Kidney tubule cell (primary cell): ENCODE measurements at regions not wholly inside any gene's neighbourhood (a gene's known extent, or its start where the extent isn't known, plus 50 kb on each side); places are given as distances from the start of the nearest gene placed in this dataset.
A peak's percentile ranks its signal among the peaks of the same experiment; 100 is the strongest.

Experiments
- DNase-seq: peaks from one replicate; pipeline ENCODE4 v3.0.0-alpha.2; 2018; ENCODE audit warnings: low spot score

DNA sequence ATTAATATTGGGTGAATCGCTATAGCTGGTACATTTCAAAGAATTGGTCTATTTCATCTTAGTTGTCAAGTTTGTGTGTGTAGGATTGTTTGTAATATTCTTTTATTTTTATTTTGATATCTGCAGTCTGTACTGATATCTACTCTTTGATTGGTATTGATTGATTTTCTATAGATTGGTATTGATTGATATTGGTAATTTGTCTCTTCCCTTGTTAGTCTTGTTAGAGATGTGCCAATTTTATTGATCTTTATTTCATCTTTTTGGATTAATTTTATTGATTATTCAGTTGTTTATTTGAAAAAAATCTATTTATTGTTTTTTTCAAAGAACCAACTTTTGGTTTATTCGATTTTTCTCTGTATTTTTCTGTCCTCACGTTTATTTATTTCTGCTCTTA, 61.4 kb downstream of the TM2D3 start:
- no peak for DNase-seq

GRCh38 chr15:101583284-101583683, 68.9 kb downstream of the TM2D3 start:
- no peak for DNase-seq

DNA sequence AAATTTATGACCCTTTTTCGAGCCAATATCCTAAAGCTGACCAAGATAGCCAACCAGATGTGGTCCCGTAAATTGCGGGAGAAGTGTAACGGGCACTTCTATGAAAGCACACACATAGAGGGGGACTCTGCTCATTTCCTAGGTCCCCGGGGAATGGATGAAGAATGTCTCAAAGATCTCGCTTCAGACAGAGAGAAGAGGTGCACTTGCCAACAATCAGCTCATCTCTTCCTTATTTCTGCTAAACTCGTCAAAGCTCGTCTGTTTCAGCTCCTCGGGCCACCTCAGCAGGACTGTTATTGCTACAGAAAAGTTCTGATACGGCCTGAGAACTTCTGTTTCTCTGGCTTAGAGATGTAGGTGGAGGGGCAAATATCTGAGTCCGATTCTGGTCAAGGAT, 71.8 kb downstream of the TM2D3 start:
- DNase-seq: no peak

DNA sequence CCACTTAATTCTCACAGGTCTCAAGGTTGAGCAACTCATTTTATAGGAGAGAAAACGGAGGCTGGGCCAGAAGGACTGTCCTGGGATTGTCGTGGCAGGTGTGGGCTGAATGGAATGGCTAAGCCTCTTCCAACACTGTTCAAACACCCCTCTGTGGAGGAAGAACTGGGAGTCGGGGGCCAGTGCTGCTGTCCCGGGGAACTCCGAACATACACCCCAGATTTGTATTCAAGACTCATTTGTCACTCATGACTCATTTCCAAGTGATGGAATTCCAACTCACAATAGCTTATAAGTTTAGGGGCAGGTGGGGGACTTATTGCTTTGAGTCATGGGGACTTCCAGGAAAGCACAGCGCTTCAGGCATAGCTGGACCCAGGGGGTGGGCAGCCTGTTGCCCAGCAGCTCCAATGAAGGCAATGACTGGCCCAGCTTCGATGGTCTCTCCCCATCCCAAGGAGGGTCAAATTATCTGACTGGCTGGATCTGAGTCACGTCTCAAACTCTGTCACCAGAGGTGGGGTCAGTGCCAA, 72.5 kb downstream of the TM2D3 start:
- peak; percentile 97 for DNase-seq

- DNase-seq: peak; percentile 57
Measured at GRCh38 chr15:101578443-101578894, 73.7 kb downstream of the TM2D3 start.

DNA sequence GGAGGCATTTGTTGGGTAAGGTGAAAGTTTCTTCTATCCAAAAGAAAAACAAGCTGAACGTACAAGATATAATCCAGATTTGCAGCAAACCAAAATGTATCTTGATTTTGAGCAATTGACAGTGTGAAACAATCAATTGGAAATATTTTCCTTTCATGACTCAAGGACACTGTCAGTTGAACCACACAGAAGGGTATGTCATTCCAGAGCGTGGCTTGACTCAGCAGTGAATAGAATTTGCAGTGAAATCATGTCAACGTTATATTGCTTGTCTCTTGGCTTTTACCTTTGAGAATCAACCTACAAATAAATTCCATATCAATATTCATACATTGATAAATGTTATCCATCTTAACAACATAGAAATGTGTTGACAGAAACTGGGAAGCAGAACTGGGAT, 78.2 kb downstream of the TM2D3 start:
- peak; percentile 4 for DNase-seq

DNA sequence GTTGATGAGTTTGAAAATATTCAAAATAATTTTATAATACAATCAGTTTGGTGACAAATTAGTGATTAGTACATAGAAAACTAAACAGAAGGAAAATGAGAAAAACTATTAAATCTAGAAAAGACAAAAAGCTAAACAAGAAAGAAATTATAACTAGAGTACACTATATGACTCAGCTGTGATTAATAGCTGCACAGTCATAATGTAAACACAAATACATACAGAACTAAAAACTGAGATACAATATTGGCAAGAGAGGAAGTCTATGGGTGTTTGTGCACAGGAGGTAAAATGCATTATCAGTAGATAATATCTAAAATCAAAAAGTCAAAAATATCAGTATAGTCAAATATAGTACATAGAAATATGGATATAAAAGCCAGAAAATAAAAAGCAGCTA, 80.7 kb upstream of the PCSK6 start:
- DNase-seq: no peak

DNA sequence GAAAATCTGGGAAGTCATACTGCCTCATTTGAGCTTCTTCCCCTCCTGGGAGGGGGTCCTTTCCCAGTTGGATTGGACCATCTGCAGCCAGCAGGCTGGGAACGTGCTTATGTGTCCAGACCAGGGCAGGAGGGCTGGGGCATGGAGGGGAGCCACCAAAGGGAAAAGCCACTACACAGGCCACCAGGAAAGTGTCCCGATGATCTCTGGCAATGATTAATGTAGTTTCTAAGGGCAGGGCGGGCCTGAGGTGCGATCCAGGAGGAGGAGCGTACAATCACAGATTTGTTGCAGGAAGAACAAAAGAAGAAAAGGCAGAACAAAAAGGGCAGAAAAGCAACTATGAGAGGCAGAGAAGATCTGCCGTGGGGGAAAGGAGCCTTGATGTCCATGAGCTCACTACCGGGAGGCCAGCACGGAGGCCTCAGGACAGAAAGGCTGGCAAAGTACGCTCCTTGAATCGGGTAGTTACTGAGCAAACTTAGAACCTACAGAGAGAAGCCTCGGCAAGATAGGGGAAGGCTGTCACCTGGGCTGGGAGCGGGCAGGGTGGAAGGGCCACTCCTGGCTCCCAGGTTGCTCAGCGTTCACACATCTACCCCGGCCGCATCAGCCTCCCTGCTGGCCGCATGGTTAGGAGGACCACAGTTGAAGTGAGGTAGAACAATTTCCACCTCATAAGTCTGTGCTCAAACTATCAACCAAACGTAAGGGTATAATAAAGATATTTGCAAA, 79.5 kb upstream of the PCSK6 start:
- DNase-seq: no peak

DNA sequence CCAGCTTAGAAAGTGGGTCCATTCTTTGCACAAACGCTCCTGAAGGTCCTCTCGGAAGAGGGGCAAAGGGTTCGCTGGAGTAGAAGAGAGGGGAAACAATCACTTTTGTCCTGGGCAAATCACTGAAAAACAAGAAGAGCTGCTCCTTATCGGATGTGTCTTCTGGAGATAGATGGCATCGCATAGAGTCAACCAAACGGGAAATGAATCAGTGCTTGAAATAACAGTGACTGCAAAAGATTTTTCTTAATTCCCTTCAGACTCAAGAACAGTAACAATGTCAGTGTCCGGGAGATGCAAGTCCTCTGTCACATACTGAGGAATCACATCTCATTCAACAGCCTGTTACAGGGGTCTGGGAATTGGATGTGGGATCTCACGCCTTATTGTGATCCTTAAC, 78.8 kb upstream of the PCSK6 start:
- DNase-seq: no peak

GRCh38 chr15:101566748-101567488, 77.4 kb upstream of the PCSK6 start:
- DNase-seq: no peak

GRCh38 chr15:101565377-101565776, 75.9 kb upstream of the PCSK6 start:
- DNase-seq: no peak

GRCh38 chr15:101563176-101563796, 73.8 kb upstream of the PCSK6 start:
- DNase-seq: no peak

- no peak for DNase-seq
Measured at GRCh38 chr15:101562428-101563059, 73.0 kb upstream of the PCSK6 start.

- no peak for DNase-seq
Measured at GRCh38 chr15:101561584-101561906, 72.0 kb upstream of the PCSK6 start.

DNA sequence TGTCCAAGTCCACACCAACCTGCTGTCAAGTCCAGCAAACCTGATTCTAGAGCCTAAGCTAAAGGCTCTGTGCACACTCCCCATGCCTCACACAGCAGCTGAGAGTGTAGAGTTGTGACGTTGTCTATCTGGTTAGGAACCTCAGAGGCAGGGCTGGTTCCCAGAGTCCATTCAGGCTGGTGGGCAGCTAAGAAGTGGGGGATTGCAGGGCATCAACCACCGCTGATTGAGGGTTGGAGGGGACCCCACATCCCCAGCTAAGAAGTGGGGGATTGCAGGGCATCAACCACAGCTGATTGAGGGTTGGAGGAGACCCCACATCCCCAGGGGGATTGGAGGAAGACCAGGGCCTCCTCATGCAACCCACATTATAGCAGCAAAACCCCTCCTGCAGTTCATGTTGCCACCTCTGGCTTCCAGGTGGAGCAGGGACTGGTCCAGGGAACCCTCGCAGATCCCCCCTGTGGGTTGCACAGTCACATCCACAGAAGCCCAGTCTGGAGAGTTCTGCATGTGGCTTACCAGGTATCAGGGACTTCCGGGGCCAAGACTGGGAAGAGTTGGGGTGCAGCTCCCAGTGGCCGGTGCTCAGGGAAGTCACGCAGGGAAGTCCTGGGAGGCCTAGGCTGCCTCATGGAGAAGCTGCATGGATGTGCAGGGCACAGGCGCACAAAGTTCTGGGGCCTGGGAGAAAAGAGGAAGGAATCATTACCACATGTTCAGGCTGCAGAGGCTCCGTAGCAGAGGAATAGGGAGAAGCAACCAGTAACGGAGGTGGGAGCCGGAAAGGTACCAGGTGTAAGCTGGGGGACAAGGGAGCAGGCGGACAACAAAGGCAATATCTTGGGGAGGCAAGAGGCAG, 71.4 kb upstream of the PCSK6 start:
- no peak for DNase-seq

DNA sequence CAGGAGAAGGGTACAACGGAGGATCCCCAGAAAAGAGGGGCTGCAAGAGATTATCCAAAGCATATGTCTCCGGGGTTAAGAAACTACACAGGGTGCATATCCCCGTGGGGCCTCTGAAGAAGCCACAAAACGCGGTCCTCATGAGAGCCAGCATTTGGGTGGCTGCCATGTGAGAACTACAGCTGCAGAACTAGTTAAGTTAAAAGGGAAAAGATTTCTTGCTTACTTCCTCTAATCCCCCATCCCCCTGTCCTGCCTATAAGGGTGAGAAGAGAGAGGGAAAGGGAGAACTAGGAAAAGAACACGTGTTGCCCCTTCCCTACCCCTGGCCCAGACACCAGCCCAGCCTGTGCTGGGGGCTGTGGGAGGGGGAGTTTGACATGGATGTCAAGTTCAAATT, 70.4 kb upstream of the PCSK6 start:
- no peak for DNase-seq

- DNase-seq: peak; percentile 7
Measured at GRCh38 chr15:101558221-101558941, 68.9 kb upstream of the PCSK6 start.

DNA sequence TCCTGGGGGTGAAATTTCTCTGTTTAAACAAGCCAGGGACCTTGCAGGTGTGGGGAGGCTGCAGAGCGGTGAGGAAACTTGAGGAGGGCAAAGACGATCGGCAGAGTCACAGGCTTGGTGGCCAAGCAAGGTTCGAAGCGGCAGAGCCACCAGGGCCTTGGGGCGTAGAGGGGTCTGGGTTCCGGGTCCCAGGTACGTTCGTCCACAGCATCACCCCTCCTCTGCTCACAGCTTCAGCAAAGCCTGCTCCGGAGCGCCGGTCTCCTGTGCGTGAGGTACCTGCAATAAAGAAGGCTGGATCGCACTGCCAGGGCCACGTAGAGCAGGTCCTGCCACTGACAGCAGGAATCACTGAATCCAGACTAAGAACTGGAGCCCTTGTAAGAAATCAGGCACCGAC, 66.8 kb upstream of the PCSK6 start:
- DNase-seq: no peak

DNA sequence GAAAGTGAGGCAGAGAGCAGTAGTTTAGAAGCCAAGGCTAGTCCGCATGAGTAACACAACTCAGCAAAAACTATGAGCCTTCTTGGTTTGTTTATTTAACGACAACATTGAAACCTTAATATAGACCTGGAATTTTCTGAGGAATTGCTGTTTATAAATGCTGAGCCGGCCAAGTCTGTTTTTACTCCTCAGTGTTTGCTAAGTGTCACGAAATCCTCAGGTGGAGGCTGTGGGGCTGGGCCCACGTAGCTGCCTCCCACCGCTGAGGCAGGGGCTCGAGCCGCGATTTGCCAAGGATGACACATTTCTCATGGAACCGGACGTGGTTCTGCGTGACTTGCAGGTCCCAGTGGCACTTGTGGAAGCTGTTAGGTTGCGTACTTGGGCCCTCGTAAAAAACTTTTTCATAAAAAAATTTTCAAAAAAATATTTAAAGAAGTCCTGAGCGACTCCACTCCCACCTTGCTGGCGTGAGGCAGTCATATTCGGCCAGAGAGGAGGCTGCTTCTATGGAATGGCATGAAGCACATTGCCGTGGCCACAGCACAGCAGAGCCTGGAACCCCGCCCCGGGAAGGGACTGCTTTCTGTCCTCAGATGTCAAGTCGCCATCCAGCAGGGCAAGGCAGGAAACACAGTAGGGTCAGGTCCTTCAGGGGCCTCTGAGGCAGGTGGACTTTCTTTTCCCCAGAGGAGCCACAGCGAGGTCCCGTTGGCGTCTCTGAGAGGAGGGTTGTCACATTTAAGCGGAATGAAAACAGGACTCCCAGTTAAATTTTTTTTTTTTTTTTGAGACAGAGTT, 64.8 kb upstream of the PCSK6 start:
- DNase-seq: no peak
